ENCODE measurements at regions not wholly inside any gene's neighbourhood (a gene's known extent, or its start where the extent isn't known, plus 50 kb on each side); places are given as distances from the start of the nearest gene placed in this dataset.

- Histone ChIP-seq H3K27ac (no peak overlapping the region), H3K9me3 (no peaks in the 10 kb centered on the region), H3K4me1 (no peaks in the 10 kb centered on the region), H3K36me3 (no peaks in the 10 kb centered on the region), H3K27me3 (no peaks in the 10 kb centered on the region), H3K4me3 (no peak overlapping the region)
- intact Hi-C loops (cut with DNase I), result no loop called here
- ATAC-seq (no peak), DNase-seq (no peak)
- TF ChIP-seq CTCF (IDR thresholded peaks at IDR 0.05), result no peak
Measured at GRCh38 chr14:51479584-51480325, 172.0 kb upstream of the FRMD6 start.

GRCh38 chr14:51481643-51482042, 170.1 kb upstream of the FRMD6 start:
- Histone ChIP-seq H3K9me3 (no peaks in the 10 kb centered on the region), H3K4me1 (no peaks in the 10 kb centered on the region), H3K27ac (no peak overlapping the region), H3K36me3 (no peaks in the 10 kb centered on the region), H3K4me3 (no peak overlapping the region), H3K27me3 (no peaks in the 10 kb centered on the region)
- TF ChIP-seq CTCF (IDR thresholded peaks at IDR 0.05), result no peak
- no peak for ATAC-seq
- DNase-seq, result no peak
- intact Hi-C loops (cut with DNase I), result no loop called here

GRCh38 chr14:51482102-51482501, 169.6 kb upstream of the FRMD6 start:
- DNase-seq (no peak), ATAC-seq (no peak)
- Histone ChIP-seq H3K4me1 (no peaks in the 10 kb centered on the region), H3K36me3 (no peaks in the 10 kb centered on the region), H3K27me3 (no peaks in the 10 kb centered on the region), H3K9me3 (no peaks in the 10 kb centered on the region), H3K4me3 (no peak overlapping the region), H3K27ac (no peak overlapping the region)
- no peak for TF ChIP-seq CTCF (IDR thresholded peaks at IDR 0.05)
- intact Hi-C loops (cut with DNase I), result no loop called here

GRCh38 chr14:51484485-51484884, 167.2 kb upstream of the FRMD6 start:
- intact Hi-C loops (cut with DNase I), result no loop called here
- H3K36me3 ChIP-seq, result no peaks in the 10 kb centered on the region
- TF ChIP-seq CTCF (IDR thresholded peaks at IDR 0.05), result no peak
- H3K9me3 ChIP-seq, result no peaks in the 10 kb centered on the region
- no peak overlapping the region for H3K27ac ChIP-seq
- H3K4me1 ChIP-seq, result no peaks in the 10 kb centered on the region
- no peaks in the 10 kb centered on the region for H3K27me3 ChIP-seq
- ATAC-seq (no peak), DNase-seq (no peak)
- no peak overlapping the region for H3K4me3 ChIP-seq

GRCh38 chr14:51485733-51486132, 166.0 kb upstream of the FRMD6 start:
- intact Hi-C loops (cut with DNase I), result no loop called here
- TF ChIP-seq CTCF (IDR thresholded peaks at IDR 0.05), result no peak
- H3K4me1 ChIP-seq, result no peaks in the 10 kb centered on the region
- H3K9me3 ChIP-seq, result no peaks in the 10 kb centered on the region
- DNase-seq (no peak), ATAC-seq (no peak)
- no peak overlapping the region for H3K4me3 ChIP-seq
- H3K27ac ChIP-seq, result no peak overlapping the region
- no peaks in the 10 kb centered on the region for H3K36me3 ChIP-seq
- no peaks in the 10 kb centered on the region for H3K27me3 ChIP-seq

- Histone ChIP-seq H3K4me3 (no peak overlapping the region), H3K36me3 (no peaks in the 10 kb centered on the region), H3K27ac (no peak overlapping the region), H3K9me3 (no peaks in the 10 kb centered on the region), H3K27me3 (no peaks in the 10 kb centered on the region), H3K4me1 (no peaks in the 10 kb centered on the region)
- DNase-seq (no peak), ATAC-seq (no peak)
- intact Hi-C loops (cut with DNase I), result no loop called here
- TF ChIP-seq CTCF (IDR thresholded peaks at IDR 0.05), result no peak
Measured at GRCh38 chr14:51487848-51488247, 163.9 kb upstream of the FRMD6 start.
